ENCODE measurements at regions not wholly inside any gene's neighbourhood (a gene's known extent, or its start where the extent isn't known, plus 50 kb on each side); places are given as distances from the start of the nearest gene placed in this dataset.
"Not testable (repeated sequence)": the region's sequence is repeated elsewhere in the genome, so short reads cannot be mapped to it uniquely, and the experiment has no call there.

DNA sequence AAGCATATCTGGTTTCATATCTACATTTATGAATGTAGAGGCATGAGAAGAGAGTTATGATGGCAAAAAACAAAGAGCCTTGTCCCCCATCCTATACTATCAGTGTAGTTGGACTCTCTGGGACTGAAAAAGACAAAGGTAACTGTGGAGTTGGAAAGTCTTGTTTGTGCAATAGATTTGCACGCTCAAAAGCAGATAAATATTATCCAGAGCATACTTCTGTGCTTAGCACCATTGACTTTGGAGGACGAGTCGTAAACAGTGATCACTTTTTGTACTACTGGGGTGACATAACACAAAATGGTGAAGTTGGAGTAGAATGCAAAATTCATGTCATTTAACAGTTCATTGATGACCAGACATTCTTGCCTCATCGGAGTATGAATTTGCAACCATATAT is 85.2 kb upstream of the EGFR start:
- H3K4me1 ChIP-seq (ENCODE audit: control insufficient read depth in 1 of 2, insufficient read depth in 2 of 2, low read length in 2 of 2): peaks cover 0 to 11% of the 10 kb centered on the region in 2 donors
- peak overlapping the region; percentile 35 to 67 for H3K4me3 ChIP-seq (ENCODE audit: low read depth in 1 of 2, low read length in 2 of 2)
- no peaks in the 10 kb centered on the region for H3K27me3 ChIP-seq (ENCODE audit: low read depth, low read length)
- no peaks in the 10 kb centered on the region for H3K36me3 ChIP-seq (ENCODE audit: control insufficient read depth in 1 of 2, insufficient read depth in 2 of 2, low read length in 2 of 2)
- H3K9me3 ChIP-seq (ENCODE audit: control insufficient read depth in 1 of 2, low read length in 2 of 2): no peaks in the 10 kb centered on the region
- H3K27ac ChIP-seq (ENCODE audit: low read length): no peak overlapping the region

- H3K27ac ChIP-seq (ENCODE audit: low read length): no peak overlapping the region
- H3K4me1 ChIP-seq (ENCODE audit: control insufficient read depth in 1 of 2, insufficient read depth in 2 of 2, low read length in 2 of 2): no peaks in the 10 kb centered on the region
- H3K36me3 ChIP-seq (ENCODE audit: control insufficient read depth in 1 of 2, insufficient read depth in 2 of 2, low read length in 2 of 2): no peaks in the 10 kb centered on the region
- no peaks in the 10 kb centered on the region for H3K27me3 ChIP-seq (ENCODE audit: low read depth, low read length)
- no peak overlapping the region for H3K4me3 ChIP-seq (ENCODE audit: low read depth in 1 of 2, low read length in 2 of 2)
- no peaks in the 10 kb centered on the region for H3K9me3 ChIP-seq (ENCODE audit: control insufficient read depth in 1 of 2, low read length in 2 of 2)
These were observed 78.1 kb upstream of the EGFR start for GRCh38 chr7:54940748-54941147.

GRCh38 chr7:54944179-54944578 is 74.6 kb upstream of the EGFR start:
- no peak overlapping the region for H3K27ac ChIP-seq (ENCODE audit: low read length)
- no peaks in the 10 kb centered on the region for H3K9me3 ChIP-seq (ENCODE audit: control insufficient read depth in 1 of 2, low read length in 2 of 2)
- H3K27me3 ChIP-seq (ENCODE audit: low read depth, low read length): no peaks in the 10 kb centered on the region
- H3K4me3 ChIP-seq (ENCODE audit: low read depth in 1 of 2, low read length in 2 of 2): no peak overlapping the region
- no peaks in the 10 kb centered on the region for H3K36me3 ChIP-seq (ENCODE audit: control insufficient read depth in 1 of 2, insufficient read depth in 2 of 2, low read length in 2 of 2)
- no peaks in the 10 kb centered on the region for H3K4me1 ChIP-seq (ENCODE audit: control insufficient read depth in 1 of 2, insufficient read depth in 2 of 2, low read length in 2 of 2)

DNA sequence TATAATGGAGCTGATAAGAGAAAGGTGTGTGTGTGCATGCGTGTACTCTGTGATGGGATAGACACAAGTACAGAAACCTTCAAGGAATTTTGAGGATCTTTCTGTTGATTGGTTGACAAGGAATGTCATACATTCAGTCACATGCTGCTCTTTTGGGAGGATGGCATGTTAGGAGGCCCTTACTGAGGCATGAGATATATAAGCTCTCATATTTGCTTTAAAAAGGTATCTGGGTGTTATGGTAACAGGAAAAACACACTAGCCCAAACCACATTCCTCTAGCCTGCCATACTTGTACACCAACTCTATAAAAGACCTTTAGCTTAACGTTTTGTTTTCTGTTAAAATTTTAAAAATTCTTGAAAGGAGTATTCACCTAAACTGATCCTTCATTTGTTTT is 72.5 kb upstream of the EGFR start:
- H3K27ac ChIP-seq (ENCODE audit: low read length): no peak overlapping the region
- H3K27me3 ChIP-seq (ENCODE audit: low read depth, low read length): no peaks in the 10 kb centered on the region
- H3K4me1 ChIP-seq (ENCODE audit: control insufficient read depth in 1 of 2, insufficient read depth in 2 of 2, low read length in 2 of 2): no peaks in the 10 kb centered on the region
- peaks cover 0 to 2% of the 10 kb centered on the region in 2 donors for H3K9me3 ChIP-seq (ENCODE audit: control insufficient read depth in 1 of 2, low read length in 2 of 2)
- H3K36me3 ChIP-seq (ENCODE audit: control insufficient read depth in 1 of 2, insufficient read depth in 2 of 2, low read length in 2 of 2): no peaks in the 10 kb centered on the region
- no peak overlapping the region for H3K4me3 ChIP-seq (ENCODE audit: low read depth in 1 of 2, low read length in 2 of 2)

- H3K27me3 ChIP-seq (ENCODE audit: low read depth, low read length): no peaks in the 10 kb centered on the region
- H3K4me3 ChIP-seq (ENCODE audit: low read depth in 1 of 2, low read length in 2 of 2): no peak overlapping the region
- no peak overlapping the region for H3K27ac ChIP-seq (ENCODE audit: low read length)
- H3K4me1 ChIP-seq (ENCODE audit: control insufficient read depth in 1 of 2, insufficient read depth in 2 of 2, low read length in 2 of 2): no peaks in the 10 kb centered on the region
- H3K36me3 ChIP-seq (ENCODE audit: control insufficient read depth in 1 of 2, insufficient read depth in 2 of 2, low read length in 2 of 2): no peaks in the 10 kb centered on the region
- H3K9me3 ChIP-seq (ENCODE audit: control insufficient read depth in 1 of 2, low read length in 2 of 2): peaks cover 0 to 2% of the 10 kb centered on the region in 2 donors
These were observed 72.1 kb upstream of the EGFR start for GRCh38 chr7:54946764-54947163.

DNA sequence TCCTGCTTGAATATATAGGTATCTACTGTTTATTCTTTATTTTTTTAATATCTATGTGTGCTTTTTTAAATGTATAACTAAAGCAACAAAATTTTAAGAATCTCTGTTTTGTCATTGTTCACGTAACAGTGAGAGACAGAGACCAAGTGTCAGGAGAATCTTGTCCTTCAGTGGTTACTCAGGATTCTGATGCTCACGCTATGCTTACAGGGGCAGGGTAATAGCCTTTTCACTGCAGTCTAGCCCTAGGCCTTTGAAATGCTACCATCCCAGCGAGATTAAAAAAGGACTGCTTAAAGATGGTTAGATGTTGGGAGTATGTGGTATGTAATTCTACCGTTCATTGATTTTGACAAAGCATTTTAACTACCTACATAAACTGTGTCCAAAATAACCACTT is 71.6 kb upstream of the EGFR start:
- H3K27me3 ChIP-seq (ENCODE audit: low read depth, low read length): no peaks in the 10 kb centered on the region
- H3K4me3 ChIP-seq (ENCODE audit: low read depth in 1 of 2, low read length in 2 of 2): no peak overlapping the region
- H3K9me3 ChIP-seq (ENCODE audit: control insufficient read depth in 1 of 2, low read length in 2 of 2): peaks cover 0 to 2% of the 10 kb centered on the region in 2 donors
- no peaks in the 10 kb centered on the region for H3K4me1 ChIP-seq (ENCODE audit: control insufficient read depth in 1 of 2, insufficient read depth in 2 of 2, low read length in 2 of 2)
- H3K27ac ChIP-seq (ENCODE audit: low read length): no peak overlapping the region
- H3K36me3 ChIP-seq (ENCODE audit: control insufficient read depth in 1 of 2, insufficient read depth in 2 of 2, low read length in 2 of 2): no peaks in the 10 kb centered on the region

- H3K9me3 ChIP-seq (ENCODE audit: control insufficient read depth in 1 of 2, low read length in 2 of 2); H3K4me1 ChIP-seq (ENCODE audit: control insufficient read depth in 1 of 2, insufficient read depth in 2 of 2, low read length in 2 of 2); H3K4me3 ChIP-seq (ENCODE audit: low read depth in 1 of 2, low read length in 2 of 2); H3K36me3 ChIP-seq (ENCODE audit: control insufficient read depth in 1 of 2, insufficient read depth in 2 of 2, low read length in 2 of 2); H3K27me3 ChIP-seq (ENCODE audit: low read depth, low read length); H3K27ac ChIP-seq (ENCODE audit: low read length): not testable (repeated sequence)
These were observed 69.3 kb upstream of the EGFR start for GRCh38 chr7:54949514-54949913.

GRCh38 chr7:54955296-54955695 is 63.5 kb upstream of the EGFR start:
- Histone ChIP-seq H3K4me3 (ENCODE audit: low read depth in 1 of 2, low read length in 2 of 2) (no peak overlapping the region), H3K4me1 (ENCODE audit: control insufficient read depth in 1 of 2, insufficient read depth in 2 of 2, low read length in 2 of 2) (peaks cover 0 to 5% of the 10 kb centered on the region in 2 donors), H3K27ac (ENCODE audit: low read length) (no peak overlapping the region), H3K9me3 (ENCODE audit: control insufficient read depth in 1 of 2, low read length in 2 of 2) (peaks cover 0 to 2% of the 10 kb centered on the region in 2 donors), H3K36me3 (ENCODE audit: control insufficient read depth in 1 of 2, insufficient read depth in 2 of 2, low read length in 2 of 2) (no peaks in the 10 kb centered on the region), H3K27me3 (ENCODE audit: low read depth, low read length) (no peaks in the 10 kb centered on the region)

GRCh38 chr7:54955696-54956420 is 63.0 kb upstream of the EGFR start:
- Histone ChIP-seq H3K4me1 (ENCODE audit: control insufficient read depth in 1 of 2, insufficient read depth in 2 of 2, low read length in 2 of 2) (peaks cover 0 to 5% of the 10 kb centered on the region in 2 donors), H3K36me3 (ENCODE audit: control insufficient read depth in 1 of 2, insufficient read depth in 2 of 2, low read length in 2 of 2) (no peaks in the 10 kb centered on the region), H3K9me3 (ENCODE audit: control insufficient read depth in 1 of 2, low read length in 2 of 2) (no peaks in the 10 kb centered on the region), H3K4me3 (ENCODE audit: low read depth in 1 of 2, low read length in 2 of 2) (no peak overlapping the region), H3K27me3 (ENCODE audit: low read depth, low read length) (no peaks in the 10 kb centered on the region), H3K27ac (ENCODE audit: low read length) (no peak overlapping the region)

GRCh38 chr7:54956865-54957264 is 62.0 kb upstream of the EGFR start:
- peaks cover 0 to 5% of the 10 kb centered on the region in 2 donors for H3K4me1 ChIP-seq (ENCODE audit: control insufficient read depth in 1 of 2, insufficient read depth in 2 of 2, low read length in 2 of 2)
- no peak overlapping the region for H3K4me3 ChIP-seq (ENCODE audit: low read depth in 1 of 2, low read length in 2 of 2)
- H3K9me3 ChIP-seq (ENCODE audit: control insufficient read depth in 1 of 2, low read length in 2 of 2): no peaks in the 10 kb centered on the region
- no peak overlapping the region for H3K27ac ChIP-seq (ENCODE audit: low read length)
- no peaks in the 10 kb centered on the region for H3K27me3 ChIP-seq (ENCODE audit: low read depth, low read length)
- no peaks in the 10 kb centered on the region for H3K36me3 ChIP-seq (ENCODE audit: control insufficient read depth in 1 of 2, insufficient read depth in 2 of 2, low read length in 2 of 2)

DNA sequence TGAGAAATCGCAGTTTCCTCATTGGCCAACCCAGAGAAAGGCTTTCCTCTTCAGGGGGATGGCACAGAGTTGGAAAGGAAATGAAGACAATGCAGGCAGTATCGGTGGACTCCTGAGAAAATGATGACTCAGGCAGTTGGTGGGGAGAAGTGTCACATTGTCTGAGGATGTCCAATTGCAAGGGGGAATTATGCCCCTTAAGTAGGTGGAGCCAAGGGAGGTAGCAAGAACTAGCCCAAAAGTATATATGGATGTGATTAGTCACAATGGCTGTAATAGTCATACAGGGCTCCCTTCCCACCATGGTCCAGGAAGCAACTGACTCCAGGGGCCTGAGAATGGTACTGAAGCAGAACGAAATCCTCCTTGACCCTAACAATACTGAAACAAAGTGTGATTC is 58.3 kb upstream of the EGFR start:
- Histone ChIP-seq H3K27ac (ENCODE audit: low read length) (no peak overlapping the region), H3K36me3 (ENCODE audit: control insufficient read depth in 1 of 2, insufficient read depth in 2 of 2, low read length in 2 of 2) (no peaks in the 10 kb centered on the region), H3K27me3 (ENCODE audit: low read depth, low read length) (no peaks in the 10 kb centered on the region), H3K9me3 (ENCODE audit: control insufficient read depth in 1 of 2, low read length in 2 of 2) (no peaks in the 10 kb centered on the region), H3K4me1 (ENCODE audit: control insufficient read depth in 1 of 2, insufficient read depth in 2 of 2, low read length in 2 of 2) (peaks cover 0 to 4% of the 10 kb centered on the region in 2 donors), H3K4me3 (ENCODE audit: low read depth in 1 of 2, low read length in 2 of 2) (no peak overlapping the region)

GRCh38 chr7:54961391-54961790 is 57.4 kb upstream of the EGFR start:
- H3K4me3 ChIP-seq (ENCODE audit: low read depth in 1 of 2, low read length in 2 of 2): no peak overlapping the region

More at GRCh38 chr7:54961391-54961790, 57.4 kb upstream of the EGFR start:
- Histone ChIP-seq H3K27me3 (ENCODE audit: low read depth, low read length) (no peaks in the 10 kb centered on the region), H3K9me3 (ENCODE audit: control insufficient read depth in 1 of 2, low read length in 2 of 2) (no peaks in the 10 kb centered on the region), H3K4me1 (ENCODE audit: control insufficient read depth in 1 of 2, insufficient read depth in 2 of 2, low read length in 2 of 2) (no peaks in the 10 kb centered on the region), H3K36me3 (ENCODE audit: control insufficient read depth in 1 of 2, insufficient read depth in 2 of 2, low read length in 2 of 2) (no peaks in the 10 kb centered on the region), H3K27ac (ENCODE audit: low read length) (no peak overlapping the region)

Measured in muscle layer of duodenum (tissue), 2 donors.